ENCODE measurements at regions not wholly inside any gene's neighbourhood (a gene's known extent, or its start where the extent isn't known, plus 50 kb on each side); places are given as distances from the start of the nearest gene placed in this dataset.
A peak's percentile ranks its signal among the peaks of the same experiment; 100 is the strongest.
"Not testable (repeated sequence)": the region's sequence is repeated elsewhere in the genome, so short reads cannot be mapped to it uniquely, and the experiment has no call there.

- no peak for DNase-seq
These were observed 122.3 kb upstream of the TMPRSS2 start for GRCh38 chr21:41630249-41630648.

DNA sequence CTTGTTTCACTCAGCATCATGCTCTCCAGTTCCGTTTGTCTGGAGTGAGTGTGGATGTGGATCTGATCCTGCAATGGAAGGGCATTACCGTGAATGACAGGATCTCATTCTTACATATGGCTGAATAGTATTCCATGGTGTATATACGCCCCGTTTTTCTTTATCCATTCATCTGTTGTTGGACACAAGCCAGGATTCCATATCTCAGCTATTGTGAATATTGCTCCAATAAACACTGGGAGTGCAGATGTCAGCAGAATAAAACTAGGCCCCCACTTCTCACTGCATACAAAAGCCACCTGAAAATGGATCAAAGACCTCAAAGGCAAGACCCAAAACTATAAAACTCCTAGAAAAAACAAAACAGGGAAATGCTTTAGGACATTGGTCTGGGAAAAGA is 120.3 kb upstream of the TMPRSS2 start:
- DNase-seq, result no peak

- DNase-seq, result no peak
These were observed 119.5 kb upstream of the TMPRSS2 start for GRCh38 chr21:41627428-41627827.

DNA sequence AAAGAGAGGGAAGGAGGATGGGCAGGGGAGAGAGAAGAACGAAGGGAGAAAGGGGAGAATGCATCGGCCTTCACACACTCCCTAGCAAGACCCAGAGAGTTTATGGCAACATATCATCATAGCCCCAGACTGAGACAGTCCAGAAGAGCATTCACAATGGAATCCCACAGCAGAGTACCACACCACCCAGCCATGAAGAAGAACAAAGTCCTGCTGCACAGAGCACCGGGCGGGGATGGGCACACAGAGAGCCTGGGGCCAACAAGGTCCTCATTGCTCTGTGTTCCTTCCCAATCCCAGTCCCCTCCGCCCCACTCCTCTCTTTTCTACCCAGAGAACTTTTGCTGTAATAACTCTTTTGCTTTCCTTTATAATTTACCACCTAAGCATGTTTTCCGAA is 118.1 kb upstream of the TMPRSS2 start:
- DNase-seq, result no peak

GRCh38 chr21:41625428-41625827 is 117.5 kb upstream of the TMPRSS2 start:
- DNase-seq, result no peak

GRCh38 chr21:41624674-41625310 is 116.8 kb upstream of the TMPRSS2 start:
- no peak for DNase-seq

- DNase-seq, result no peak
These were observed 116.0 kb upstream of the TMPRSS2 start for GRCh38 chr21:41623945-41624344.

DNA sequence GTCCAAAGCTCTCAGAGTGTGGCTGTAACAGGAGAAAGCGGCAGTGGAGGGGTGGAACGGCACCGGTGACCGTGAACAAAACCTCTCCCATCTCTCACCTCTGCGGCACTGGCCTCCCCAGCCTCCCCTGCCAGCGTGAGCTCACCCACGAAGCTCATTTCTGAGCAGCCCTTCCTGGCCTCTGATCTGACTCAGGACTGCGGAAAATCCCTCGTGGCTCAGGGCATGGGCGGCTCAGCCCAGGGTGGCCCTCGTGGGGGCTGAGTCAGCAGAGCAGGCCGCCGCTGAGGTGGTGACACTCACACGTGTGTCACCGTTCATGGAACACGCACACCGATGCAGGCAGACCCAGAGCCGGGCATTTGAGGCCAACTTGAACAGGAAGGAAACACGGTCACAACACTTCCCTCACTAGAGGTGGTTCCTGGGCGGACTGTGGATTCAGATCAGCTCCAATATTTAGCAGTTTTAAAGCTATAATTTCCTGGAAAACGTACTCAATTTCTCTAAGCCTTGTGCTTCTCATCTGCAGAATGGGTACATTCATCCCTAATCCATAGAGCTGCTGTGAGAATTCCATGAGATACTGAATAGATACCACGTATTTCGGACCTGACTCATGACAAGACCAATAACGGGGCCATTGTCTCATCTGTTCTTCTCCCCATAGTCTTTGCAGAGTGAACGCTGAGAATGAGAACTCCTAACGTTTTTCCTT is 115.0 kb upstream of the TMPRSS2 start:
- no peak for DNase-seq

DNA sequence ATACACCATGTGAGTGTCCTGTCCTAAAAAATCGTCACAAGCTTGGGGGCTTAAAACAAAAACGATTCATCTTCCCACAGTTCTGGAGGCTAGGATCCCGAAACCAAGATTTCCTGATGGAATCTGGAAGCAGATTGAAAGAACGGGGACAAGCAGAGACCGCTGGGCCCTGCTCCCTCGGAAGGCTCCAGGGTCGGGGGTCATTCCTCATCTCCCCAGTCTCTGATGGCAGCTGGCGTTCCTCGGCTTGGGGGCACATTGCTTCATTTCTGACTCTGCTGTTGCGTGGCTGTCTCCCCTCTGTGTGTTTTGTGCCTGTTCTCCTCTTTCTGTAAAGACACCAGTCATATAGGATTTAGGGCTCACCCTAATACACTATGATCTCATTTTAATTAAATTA is 114.2 kb upstream of the TMPRSS2 start:
- DNase-seq, result no peak

DNA sequence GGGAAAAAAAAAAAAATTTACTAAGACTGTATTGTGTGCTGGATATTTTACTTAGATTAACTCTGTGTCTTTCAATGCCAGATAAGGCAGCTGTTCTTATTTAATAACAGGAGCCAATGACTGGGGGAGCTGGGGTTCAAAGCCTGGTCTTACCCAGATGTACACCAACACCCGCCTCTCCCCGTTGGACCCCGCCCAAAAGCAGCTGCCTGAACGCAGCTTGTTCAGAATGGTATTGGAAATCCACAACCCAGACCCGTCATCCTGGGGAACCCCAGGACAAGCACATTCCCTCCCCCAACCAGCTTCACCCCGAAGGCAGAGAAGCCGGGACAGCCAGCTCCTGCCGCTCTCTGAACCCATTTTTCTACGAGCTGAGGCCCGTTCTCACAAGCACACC is 113.6 kb upstream of the TMPRSS2 start:
- no peak for DNase-seq

DNA sequence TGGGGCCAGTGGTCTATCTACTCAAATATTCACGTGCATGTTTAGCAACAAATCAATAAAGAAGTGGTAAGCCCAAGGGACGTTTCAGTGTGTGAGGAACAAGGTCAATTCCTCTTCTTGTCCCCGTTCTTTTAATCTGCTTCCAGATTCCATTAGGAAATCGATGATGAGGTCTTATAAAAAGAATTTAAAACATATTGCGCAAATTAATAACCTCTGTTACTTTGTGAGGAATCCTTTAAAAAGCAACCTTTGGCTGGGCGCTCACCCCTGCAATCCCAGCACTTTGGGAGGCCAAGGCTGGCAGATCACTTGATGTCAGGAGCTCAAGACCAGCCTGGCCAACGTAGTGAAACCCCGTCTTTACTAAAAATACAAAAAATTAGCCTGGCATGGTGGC is 113.0 kb upstream of the TMPRSS2 start:
- no peak for DNase-seq

- DNase-seq, result no peak
These were observed 112.6 kb upstream of the TMPRSS2 start for GRCh38 chr21:41620541-41620940.

DNA sequence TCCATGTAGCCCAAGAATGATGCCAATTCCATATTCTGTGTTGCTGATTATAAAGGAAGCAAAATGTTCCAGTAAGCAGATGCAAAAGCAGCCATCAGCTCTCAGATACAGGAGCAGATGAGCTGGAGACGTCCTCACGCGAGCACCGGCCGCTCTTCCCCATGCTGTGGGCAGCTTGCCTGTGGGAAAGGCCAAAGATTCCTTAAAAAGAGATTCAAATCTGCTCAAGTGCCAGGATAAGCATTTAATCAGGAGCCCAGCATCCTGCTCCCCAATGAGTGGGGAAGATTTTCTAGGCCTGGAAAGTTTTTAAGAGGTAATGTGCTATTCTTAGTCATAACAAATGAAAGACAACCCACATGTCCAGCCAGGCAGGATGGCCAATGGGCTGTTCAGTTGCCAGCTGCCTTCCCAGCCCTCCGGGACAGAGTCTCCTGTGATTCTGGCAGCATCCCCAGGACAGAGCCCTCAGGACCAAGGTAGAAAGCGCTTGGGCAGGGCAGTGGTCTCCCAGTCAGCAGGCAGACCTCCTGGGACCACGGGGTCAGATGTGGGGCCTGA is 108.2 kb upstream of the TMPRSS2 start:
- DNase-seq, result no peak

- DNase-seq, result no peak
These were observed 107.7 kb upstream of the TMPRSS2 start for GRCh38 chr21:41615613-41616012.

GRCh38 chr21:41614511-41614910 is 106.6 kb upstream of the TMPRSS2 start:
- DNase-seq, result no peak

DNA sequence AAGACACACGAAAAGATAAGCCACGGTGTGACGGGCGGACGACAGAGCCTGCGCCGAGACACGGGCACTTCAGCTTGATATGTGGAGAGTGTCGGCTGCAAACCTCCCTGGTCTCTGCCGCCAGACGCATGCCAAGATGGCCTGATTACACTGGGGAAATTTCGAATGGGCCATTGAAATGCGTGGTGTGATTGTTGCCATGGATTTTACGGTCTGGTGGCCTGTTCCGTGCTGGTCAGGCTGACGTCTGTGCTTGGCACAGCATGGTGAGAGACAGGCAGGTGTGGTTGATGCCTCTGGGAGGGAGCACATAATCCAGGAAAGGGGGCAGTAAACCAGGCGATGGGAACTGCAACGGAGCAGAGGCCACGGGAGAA is 105.6 kb upstream of the TMPRSS2 start:
- DNase-seq, result no peak

DNA sequence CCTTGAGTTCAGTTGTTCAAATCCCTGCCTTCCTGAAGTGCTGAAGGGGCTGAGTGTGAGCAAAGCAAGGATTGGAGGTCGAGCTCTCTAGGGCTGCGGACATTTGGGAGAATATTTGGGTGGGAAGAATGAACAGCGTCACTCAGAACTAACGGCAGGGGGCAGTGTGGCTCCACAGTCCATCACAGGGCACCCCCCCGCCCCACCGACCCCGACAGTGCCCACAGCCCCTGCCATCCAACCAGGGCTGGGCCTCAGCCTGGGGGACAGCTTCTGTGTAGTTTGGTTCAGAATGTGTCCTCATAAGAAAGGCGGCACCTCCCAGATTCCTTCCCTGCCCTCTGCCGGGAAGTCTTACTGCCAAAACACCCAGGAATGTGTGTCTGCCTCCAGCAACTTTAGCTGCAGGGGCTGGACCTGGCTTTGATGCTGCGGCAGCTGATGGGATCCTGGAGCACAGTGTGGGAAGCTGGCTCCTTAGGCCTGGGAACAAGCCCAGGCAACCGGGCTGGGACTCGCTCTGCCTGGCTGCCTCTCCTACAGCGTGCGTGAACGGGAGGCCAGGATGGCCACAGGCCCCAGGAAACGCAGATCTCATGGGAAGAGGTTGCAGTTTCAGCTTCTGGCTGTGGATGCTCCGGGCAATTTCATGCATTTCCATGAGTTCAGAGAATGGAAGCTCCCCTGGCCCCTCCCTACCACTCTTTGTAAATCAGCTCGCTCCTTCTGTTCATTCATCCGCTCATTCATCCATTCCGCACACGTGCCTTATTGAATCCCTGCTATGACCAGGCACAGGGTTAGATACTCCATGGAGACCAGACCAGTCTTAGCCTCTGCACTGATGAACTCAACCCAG is 104.9 kb upstream of the TMPRSS2 start:
- peak; percentile 15 for DNase-seq

- no peak for DNase-seq
These were observed 104.1 kb upstream of the TMPRSS2 start for GRCh38 chr21:41611966-41612606.

DNA sequence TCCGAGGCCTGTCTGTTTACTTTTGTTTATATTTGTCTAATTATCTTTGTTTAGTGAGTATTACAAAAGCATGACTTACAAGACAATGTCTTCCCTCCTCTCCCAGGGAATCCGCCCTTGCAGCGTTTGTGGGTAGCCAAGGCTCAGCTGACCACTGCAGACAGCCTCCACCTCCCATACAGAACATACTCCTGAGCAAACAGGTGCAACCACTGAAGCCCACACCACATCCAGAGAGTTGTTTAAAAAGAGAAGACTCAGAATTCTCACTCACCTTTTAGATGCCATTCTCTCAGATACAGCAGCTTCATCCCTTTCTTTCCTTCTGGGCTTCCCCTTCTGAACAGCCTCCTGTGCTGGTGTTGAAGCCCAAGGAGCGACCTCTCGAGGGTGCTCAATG is 103.5 kb upstream of the TMPRSS2 start:
- no peak for DNase-seq

GRCh38 chr21:41610840-41611115 is 102.8 kb upstream of the TMPRSS2 start:
- not testable (repeated sequence) for DNase-seq

GRCh38 chr21:41610042-41610839 is 102.3 kb upstream of the TMPRSS2 start:
- peak; percentile 9 for DNase-seq

DNA sequence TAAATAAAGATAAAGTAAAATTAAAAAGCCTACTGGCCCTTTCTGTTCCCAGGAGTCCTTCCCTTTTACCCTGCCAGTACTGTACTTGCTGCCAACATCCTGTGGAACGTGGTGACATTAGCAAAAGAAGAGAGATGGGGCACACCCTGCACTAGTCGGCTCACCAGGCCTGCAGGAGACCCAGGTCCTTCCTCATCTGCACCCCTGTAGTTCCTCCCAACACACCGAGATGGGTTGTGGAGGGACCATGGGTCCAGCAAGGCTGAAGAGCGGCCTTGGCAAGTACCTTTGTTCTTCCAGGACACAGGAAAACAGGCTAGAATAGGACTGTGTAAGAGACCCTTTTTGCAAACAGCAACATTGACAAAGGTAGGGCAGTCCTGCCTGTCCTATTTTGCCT is 98.7 kb upstream of the TMPRSS2 start:
- no peak for DNase-seq

DNA sequence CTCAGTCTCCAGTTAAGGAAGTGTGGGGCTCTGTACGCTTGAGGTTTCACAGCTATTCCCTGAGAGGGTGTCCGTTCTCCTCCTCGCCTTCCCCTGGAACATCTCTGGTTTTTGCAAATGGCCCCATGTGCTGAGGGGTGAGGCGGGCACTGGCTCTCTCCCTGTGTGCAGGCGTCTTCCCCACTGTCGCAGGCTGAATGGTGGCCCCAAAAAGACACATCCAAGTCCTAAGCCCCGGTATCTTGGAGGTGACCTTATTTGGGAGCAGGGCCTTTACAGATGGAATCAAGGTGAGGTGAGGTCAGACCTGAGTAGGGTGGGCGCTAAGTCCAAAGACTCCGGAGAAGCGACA is 98.0 kb upstream of the TMPRSS2 start:
- DNase-seq, result no peak
